IMR-90 (cell line): ENCODE measurements at regions not wholly inside any gene's neighbourhood (a gene's known extent, or its start where the extent isn't known, plus 50 kb on each side); places are given as distances from the start of the nearest gene placed in this dataset.

ENCODE experiments used
- ATAC-seq: fragments of 200-7000 bp; cut with Tn5 transposase; 2 replicates; pipeline ENCODE4 v1.9.1; 2020; ENCODE audit warnings: low read depth, mild to moderate bottlenecking, moderate library complexity
- BruUV-seq: library from RNA; stranded (reverse); fragments of 400-500 nt; replicated peaks from 2 replicates; lab custom pipeline; 2021; lab: Mats Ljungman, UMichigan
- CTCF ChIA-PET: fragments of 300-600 bp; formaldehyde crosslinking; extraction: SDS; loops from one replicate; lab custom pipeline; 2021; ENCODE audit warnings: antibody characterized with exemption; lab: Yijun Ruan, JAX
- POLR2A ChIA-PET: fragments of 300-600 bp; sonication (Branson Sonifier 250); formaldehyde crosslinking; loops from one replicate; lab custom pipeline; 2022; ENCODE audit warnings: antibody characterized with exemption; ENCODE audit not compliant: unreplicated experiment; lab: Charles Lee
- DNase-seq: peaks from one replicate; pipeline ENCODE4 v3.0.0; 2013
- H2AFZ ChIP-seq: replicated peaks from 2 replicates; pipeline ENCODE3; 2013; ENCODE audit warnings: low read length, mild to moderate bottlenecking; ENCODE audit not compliant: poor library complexity
- H2AK5ac ChIP-seq: 2 replicates; pipeline ENCODE4 v1.6.1; 2013; ENCODE audit warnings: low read depth, low read length, inconsistent platforms
- H2AK9ac ChIP-seq: replicated peaks from 2 replicates; pipeline ENCODE3; 2013; ENCODE audit warnings: mild to moderate bottlenecking, low read depth, low read length, moderate library complexity; ENCODE audit not compliant: poor library complexity
- H2BK120ac ChIP-seq: 2 replicates; pipeline ENCODE4 v1.6.1; 2013; ENCODE audit warnings: low read depth, low read length, inconsistent platforms
- H2BK15ac ChIP-seq: 3 replicates; pipeline ENCODE4 v1.6.1; 2013; ENCODE audit warnings: low read depth, low read length, inconsistent platforms
- H2BK20ac ChIP-seq: 2 replicates; pipeline ENCODE4 v1.6.1; 2013; ENCODE audit warnings: low read depth, mild to moderate bottlenecking, inconsistent platforms, low read length, moderate library complexity
- H2BK5ac ChIP-seq: 2 replicates; pipeline ENCODE4 v1.6.1; 2013; ENCODE audit warnings: mild to moderate bottlenecking, low read depth, low read length, inconsistent platforms; ENCODE audit not compliant: poor library complexity, severe bottlenecking
- H3K14ac ChIP-seq: replicated peaks from 2 replicates; pipeline ENCODE4 v1.6.1; 2013; ENCODE audit warnings: low read depth, low read length, inconsistent platforms
- H3K18ac ChIP-seq: 2 replicates; pipeline ENCODE4 v1.6.1; 2013; ENCODE audit warnings: low read depth, low read length, control low read depth
- H3K23ac ChIP-seq: 2 replicates; pipeline ENCODE4 v1.6.1; 2013; ENCODE audit warnings: low read depth, low read length, inconsistent platforms
- H3K27ac ChIP-seq: 2 replicates; pipeline ENCODE4 v1.5.1; 2013; ENCODE audit warnings: mild to moderate bottlenecking, control low read depth, low read length; ENCODE audit not compliant: insufficient read depth
- H3K27me3 ChIP-seq: 2 replicates; pipeline ENCODE4 v1.6.1; 2013; ENCODE audit warnings: low read length; ENCODE audit not compliant: control insufficient read depth, insufficient read depth
- H3K36me3 ChIP-seq: 2 replicates; pipeline ENCODE4 v1.6.1; 2013; ENCODE audit warnings: low read length, mixed read lengths; ENCODE audit not compliant: control insufficient read depth, insufficient read depth
- H3K4ac ChIP-seq: 2 replicates; pipeline ENCODE4 v1.6.1; 2013; ENCODE audit warnings: low read depth, low read length, inconsistent platforms
- H3K4me1 ChIP-seq: 2 replicates; pipeline ENCODE4 v1.6.1; 2013; ENCODE audit warnings: low read length, mixed read lengths; ENCODE audit not compliant: control insufficient read depth, insufficient read depth
- H3K4me2 ChIP-seq: 2 replicates; pipeline ENCODE4 v1.6.1; 2013; ENCODE audit warnings: low read depth, mild to moderate bottlenecking, control low read depth, low read length, moderate library complexity
- H3K4me3 ChIP-seq: 2 replicates; pipeline ENCODE4 v1.5.1; 2013; ENCODE audit warnings: low read depth, mild to moderate bottlenecking, control low read depth, low read length, moderate library complexity; ENCODE audit not compliant: insufficient read depth
- H3K56ac ChIP-seq: 2 replicates; pipeline ENCODE4 v1.6.1; 2013; ENCODE audit warnings: low read length, inconsistent platforms; ENCODE audit not compliant: insufficient read depth; ENCODE audit errors: extremely low read depth
- H3K79me1 ChIP-seq, 2 experiments: 2 replicates each; pipeline ENCODE4 v1.6.1; 2013; ENCODE audit warnings: low read length in 2 of 2, inconsistent platforms in 1 of 2, low read depth in 1 of 2
- H3K9ac ChIP-seq: 2 replicates; pipeline ENCODE4 v1.6.1; 2013; ENCODE audit warnings: low read depth, low read length, control low read depth
- H3K9me1 ChIP-seq: 2 replicates; pipeline ENCODE4 v1.6.1; 2013; ENCODE audit warnings: low read length, inconsistent platforms; ENCODE audit not compliant: insufficient read depth
- H3K9me3 ChIP-seq: 2 replicates; pipeline ENCODE4 v1.6.1; 2013; ENCODE audit warnings: low read length; ENCODE audit not compliant: control insufficient read depth, insufficient read depth
- H4K20me1 ChIP-seq: 2 replicates; pipeline ENCODE4 v1.6.1; 2013; ENCODE audit warnings: low read length, inconsistent platforms; ENCODE audit not compliant: insufficient read depth
- H4K5ac ChIP-seq: 2 replicates; pipeline ENCODE4 v1.6.1; 2013; ENCODE audit warnings: mild to moderate bottlenecking, low read depth, low read length, control low read depth
- H4K8ac ChIP-seq, 2 experiments: 2 replicates each; pipeline ENCODE4 v1.6.1; 2013; ENCODE audit warnings: low read depth in 2 of 2, low read length in 2 of 2, control low read depth in 1 of 2, inconsistent platforms in 1 of 2
- H4K91ac ChIP-seq: 2 replicates; pipeline ENCODE4 v1.6.1; 2013; ENCODE audit warnings: low read depth, low read length, inconsistent platforms; ENCODE audit not compliant: insufficient read depth
- CEBPB ChIP-seq: IDR thresholded peaks from 2 replicates; pipeline ENCODE4 v1.6.1; 2012; ENCODE audit warnings: low read depth, low read length, improper control_type of control experiment
- RCOR1 ChIP-seq: IDR thresholded peaks from 2 replicates; pipeline ENCODE4 v1.6.1; 2012; ENCODE audit warnings: mild to moderate bottlenecking, low read length, improper control_type of control experiment; ENCODE audit not compliant: insufficient replicate concordance
- SMC3 ChIP-seq: fragments of 150-350 bp; IDR thresholded peaks from 2 replicates; pipeline ENCODE4 v1.6.1; 2016; ENCODE audit warnings: low read depth, mild to moderate bottlenecking, antibody characterized with exemption, low read length, moderate library complexity
- WGBS, 2 experiments: methylation state at CpG; one replicate each; pipeline versions ENCODE4 v1.1.5 to v1.1.7; 2013; ENCODE audit warnings: missing lambda C conversion rate in 2 of 2; ENCODE audit not compliant: insufficient read length in 1 of 2; ENCODE audit errors: extremely low coverage in 2 of 2; 5-methylcytosine and 5-hydroxymethylcytosine counted together
- dilution Hi-C: fragments of 300-500 bp; cut with HindIII; formaldehyde crosslinking; loops from one replicate; pipeline ENCODE4 v1.14.3; 2018; ENCODE audit warnings: low sequenced_read_pairs; ENCODE audit not compliant: unreplicated experiment
- in situ Hi-C: fragments of 300-500 bp; cut with MboI; formaldehyde crosslinking; loops from 3 replicates; pipeline ENCODE4 v1.14.3; 2019; ENCODE audit warnings: low sequenced_read_pairs, inconsistent platforms, mixed read lengths
- intact Hi-C: fragments of 100-400 bp; cut with micrococcal nuclease; formaldehyde crosslinking; loops from 2 replicates; pipeline ENCODE4 v1.10.0; 2022

GRCh38 chr21:16976193-16976592 lies 536.6 kb upstream of the CXADR start:
- Histone ChIP-seq H3K23ac (no peak overlapping the region), H2BK15ac (no peak overlapping the region), H2BK5ac (no peak overlapping the region), H4K8ac (no peak overlapping the region), H4K20me1 (no peaks in the 10 kb centered on the region), H3K9ac (no peak overlapping the region), H4K5ac (no peak overlapping the region), H2BK120ac (no peak overlapping the region), H3K18ac (no peak overlapping the region), H2AK5ac (no peak overlapping the region), H3K14ac (no peak overlapping the region), H3K27me3 (no peaks in the 10 kb centered on the region), H2AK9ac (no peak overlapping the region), H3K4me1 (no peaks in the 10 kb centered on the region), H3K9me1 (no peaks in the 10 kb centered on the region), H3K9me3 (no peaks in the 10 kb centered on the region), H3K4me3 (no peak overlapping the region), H2AFZ (no peak overlapping the region), H3K79me1 (no peaks in the 10 kb centered on the region), H2BK20ac (no peak overlapping the region), H4K91ac (no peak overlapping the region), H3K27ac (no peak overlapping the region), H3K4me2 (no peak overlapping the region), H3K56ac (no peak overlapping the region), H3K4ac (no peak overlapping the region), H3K36me3 (no peaks in the 10 kb centered on the region)
- in situ Hi-C loops (no loop called here), intact Hi-C loops (no loop called here), dilution Hi-C loops (no loop called here)
- WGBS, 2 experiments = no CpG with 5 or more reads among the region's 2 CpGs
- DNase-seq (no peak), ATAC-seq (no peak)
- no peak for TF ChIP-seq RCOR1
- peak; percentile 27; the same call in 1 of the 2 replicates for TF ChIP-seq CEBPB
- no peak for TF ChIP-seq SMC3
- CTCF ChIA-PET = no interaction called here
- POLR2A ChIA-PET = no interaction called here
- BruUV-seq = no TSS peak
